Stimulated activated memory B cell treated with anti-CD40 and anti-IgM and Interleukin-4, amounts not matched to agents 10 μg/mL and 1 μg/mL and 100 μg/mL, for 72 hours (primary cell): ENCODE measurements at regions not wholly inside any gene's neighbourhood (a gene's known extent, or its start where the extent isn't known, plus 50 kb on each side); places are given as distances from the start of the nearest gene placed in this dataset.
A peak's percentile ranks its signal among the peaks of the same experiment; 100 is the strongest.

ENCODE experiments used
- ATAC-seq: fragments of 150-1000 bp; cut with Tn5 transposase; 2 replicates; pipeline ENCODE4 v1.10.0; 2021
- H3K27ac Mint-ChIP-seq: one replicate; pipeline ENCODE4 v1.8.0; 2022; ENCODE audit warnings: mild to moderate bottlenecking, mixed read lengths
- H3K27me3 Mint-ChIP-seq: one replicate; pipeline ENCODE4 v1.8.0; 2022; ENCODE audit warnings: mixed read lengths
- H3K36me3 Mint-ChIP-seq: one replicate; pipeline ENCODE4 v1.8.0; 2022; ENCODE audit warnings: mixed read lengths
- H3K4me1 Mint-ChIP-seq: one replicate; pipeline ENCODE4 v1.8.0; 2022; ENCODE audit warnings: mixed read lengths
- H3K4me3 Mint-ChIP-seq: one replicate; pipeline ENCODE4 v1.8.0; 2022; ENCODE audit warnings: mild to moderate bottlenecking, moderate library complexity, mixed read lengths
- H3K9me3 Mint-ChIP-seq: one replicate; pipeline ENCODE4 v1.8.0; 2022; ENCODE audit warnings: mixed read lengths

GRCh38 chrX:20418379-20419150, 151.9 kb upstream of the RPS6KA3 start:
- Mint-ChIP-seq H3K27ac (peak overlapping the region; percentile 86), H3K4me1 (peaks cover 18% of the 10 kb centered on the region), H3K36me3 (no peaks in the 10 kb centered on the region), H3K4me3 (peak overlapping the region; percentile 46), H3K9me3 (no peaks in the 10 kb centered on the region), H3K27me3 (no peaks in the 10 kb centered on the region)
- peak; percentile 89 for ATAC-seq

- no peaks in the 10 kb centered on the region for H3K27me3 Mint-ChIP-seq
- no peaks in the 10 kb centered on the region for H3K9me3 Mint-ChIP-seq
- ATAC-seq: no peak
- no peak overlapping the region for H3K4me3 Mint-ChIP-seq
- H3K36me3 Mint-ChIP-seq: no peaks in the 10 kb centered on the region
- H3K4me1 Mint-ChIP-seq: peaks cover 29% of the 10 kb centered on the region
- no peak overlapping the region for H3K27ac Mint-ChIP-seq
Measured at GRCh38 chrX:20414762-20415445, 148.2 kb upstream of the RPS6KA3 start.

- Mint-ChIP-seq H3K36me3 (no peaks in the 10 kb centered on the region), H3K4me3 (no peak overlapping the region), H3K27ac (no peak overlapping the region), H3K27me3 (no peaks in the 10 kb centered on the region), H3K9me3 (no peaks in the 10 kb centered on the region), H3K4me1 (peaks cover 28% of the 10 kb centered on the region)
- ATAC-seq: no peak
Measured at GRCh38 chrX:20414066-20414465, 147.4 kb upstream of the RPS6KA3 start.

GRCh38 chrX:20412871-20413486, 146.3 kb upstream of the RPS6KA3 start:
- ATAC-seq: peak; percentile 80
- H3K27me3 Mint-ChIP-seq: no peaks in the 10 kb centered on the region
- H3K27ac Mint-ChIP-seq: peak overlapping the region; percentile 78
- no peaks in the 10 kb centered on the region for H3K36me3 Mint-ChIP-seq
- H3K9me3 Mint-ChIP-seq: no peaks in the 10 kb centered on the region
- peak overlapping the region; percentile 62 for H3K4me3 Mint-ChIP-seq
- H3K4me1 Mint-ChIP-seq: peaks cover 17% of the 10 kb centered on the region

- H3K27ac Mint-ChIP-seq: no peak overlapping the region
Measured at GRCh38 chrX:20410540-20410939, 143.8 kb upstream of the RPS6KA3 start.

GRCh38 chrX:20409991-20410390, 143.3 kb upstream of the RPS6KA3 start:
- no peaks in the 10 kb centered on the region for H3K36me3 Mint-ChIP-seq
- no peak overlapping the region for H3K4me3 Mint-ChIP-seq
- no peak overlapping the region for H3K27ac Mint-ChIP-seq
- no peaks in the 10 kb centered on the region for H3K9me3 Mint-ChIP-seq
- H3K4me1 Mint-ChIP-seq: peaks cover 15% of the 10 kb centered on the region
- no peak for ATAC-seq
- no peaks in the 10 kb centered on the region for H3K27me3 Mint-ChIP-seq

More at GRCh38 chrX:20410540-20410939, 143.8 kb upstream of the RPS6KA3 start:
- no peak overlapping the region for H3K4me3 Mint-ChIP-seq
- H3K9me3 Mint-ChIP-seq: no peaks in the 10 kb centered on the region
- no peaks in the 10 kb centered on the region for H3K36me3 Mint-ChIP-seq
- no peak for ATAC-seq
- H3K4me1 Mint-ChIP-seq: peaks cover 15% of the 10 kb centered on the region
- no peaks in the 10 kb centered on the region for H3K27me3 Mint-ChIP-seq

GRCh38 chrX:20402956-20403355, 136.2 kb upstream of the RPS6KA3 start:
- no peak for ATAC-seq
- Mint-ChIP-seq H3K4me3 (no peak overlapping the region), H3K36me3 (no peaks in the 10 kb centered on the region), H3K9me3 (no peaks in the 10 kb centered on the region), H3K4me1 (no peaks in the 10 kb centered on the region), H3K27ac (no peak overlapping the region), H3K27me3 (no peaks in the 10 kb centered on the region)

- H3K9me3 Mint-ChIP-seq: no peaks in the 10 kb centered on the region
- no peak overlapping the region for H3K27ac Mint-ChIP-seq
- no peaks in the 10 kb centered on the region for H3K36me3 Mint-ChIP-seq
- no peaks in the 10 kb centered on the region for H3K27me3 Mint-ChIP-seq
- ATAC-seq: no peak
- H3K4me3 Mint-ChIP-seq: no peak overlapping the region
- H3K4me1 Mint-ChIP-seq: peaks cover 5% of the 10 kb centered on the region
Measured at GRCh38 chrX:20399728-20400414, 133.2 kb upstream of the RPS6KA3 start.

- H3K4me3 Mint-ChIP-seq: no peak overlapping the region
- H3K27ac Mint-ChIP-seq: no peak overlapping the region
- no peak for ATAC-seq
- no peaks in the 10 kb centered on the region for H3K36me3 Mint-ChIP-seq
- H3K4me1 Mint-ChIP-seq: peaks cover 13% of the 10 kb centered on the region
- H3K27me3 Mint-ChIP-seq: no peaks in the 10 kb centered on the region
- H3K9me3 Mint-ChIP-seq: no peaks in the 10 kb centered on the region
Measured at GRCh38 chrX:20397587-20397986, 130.9 kb upstream of the RPS6KA3 start.

GRCh38 chrX:20394451-20394850, 127.7 kb upstream of the RPS6KA3 start:
- Mint-ChIP-seq H3K36me3 (no peaks in the 10 kb centered on the region), H3K9me3 (no peaks in the 10 kb centered on the region), H3K4me3 (no peak overlapping the region), H3K27me3 (no peaks in the 10 kb centered on the region), H3K27ac (peak overlapping the region; percentile 70), H3K4me1 (peaks cover 13% of the 10 kb centered on the region)
- ATAC-seq: no peak

- H3K9me3 Mint-ChIP-seq: no peaks in the 10 kb centered on the region
- no peak overlapping the region for H3K27ac Mint-ChIP-seq
- H3K4me1 Mint-ChIP-seq: peaks cover 13% of the 10 kb centered on the region
- no peaks in the 10 kb centered on the region for H3K36me3 Mint-ChIP-seq
- no peak for ATAC-seq
- H3K4me3 Mint-ChIP-seq: no peak overlapping the region
- H3K27me3 Mint-ChIP-seq: no peaks in the 10 kb centered on the region
Measured at GRCh38 chrX:20393944-20394343, 127.2 kb upstream of the RPS6KA3 start.

GRCh38 chrX:20388594-20388993, 121.9 kb upstream of the RPS6KA3 start:
- no peak for ATAC-seq
- Mint-ChIP-seq H3K27me3 (no peaks in the 10 kb centered on the region), H3K36me3 (no peaks in the 10 kb centered on the region), H3K27ac (no peak overlapping the region), H3K9me3 (no peaks in the 10 kb centered on the region), H3K4me1 (no peaks in the 10 kb centered on the region), H3K4me3 (no peak overlapping the region)

- peaks cover 4% of the 10 kb centered on the region for H3K9me3 Mint-ChIP-seq
- peaks cover 7% of the 10 kb centered on the region for H3K4me1 Mint-ChIP-seq
- no peak overlapping the region for H3K27ac Mint-ChIP-seq
- no peaks in the 10 kb centered on the region for H3K36me3 Mint-ChIP-seq
- H3K27me3 Mint-ChIP-seq: no peaks in the 10 kb centered on the region
- no peak overlapping the region for H3K4me3 Mint-ChIP-seq
- no peak for ATAC-seq
Measured at GRCh38 chrX:20383477-20383876, 116.8 kb upstream of the RPS6KA3 start.

GRCh38 chrX:20382518-20383297, 116.0 kb upstream of the RPS6KA3 start:
- Mint-ChIP-seq H3K27me3 (no peaks in the 10 kb centered on the region), H3K36me3 (no peaks in the 10 kb centered on the region), H3K4me1 (peaks cover 7% of the 10 kb centered on the region), H3K27ac (no peak overlapping the region), H3K9me3 (peaks cover 4% of the 10 kb centered on the region), H3K4me3 (no peak overlapping the region)
- no peak for ATAC-seq

- no peak overlapping the region for H3K4me3 Mint-ChIP-seq
- ATAC-seq: no peak
- H3K36me3 Mint-ChIP-seq: no peaks in the 10 kb centered on the region
- peaks cover 7% of the 10 kb centered on the region for H3K4me1 Mint-ChIP-seq
- no peak overlapping the region for H3K27ac Mint-ChIP-seq
- peaks cover 4% of the 10 kb centered on the region for H3K9me3 Mint-ChIP-seq
- no peaks in the 10 kb centered on the region for H3K27me3 Mint-ChIP-seq
Measured at GRCh38 chrX:20382082-20382481, 115.4 kb upstream of the RPS6KA3 start.
